H1 (cell line): ENCODE measurements at regions not wholly inside any gene's neighbourhood (a gene's known extent, or its start where the extent isn't known, plus 50 kb on each side); places are given as distances from the start of the nearest gene placed in this dataset.

Experiments
- CTCF ChIA-PET: fragments of 300-600 bp; sonication (Branson Sonifier 250); formaldehyde crosslinking; loops from one replicate; lab custom pipeline; 2021; ENCODE audit not compliant: partially characterized antibody; lab: Charles Lee
- POLR2A ChIA-PET: fragments of 300-600 bp; sonication (Branson Sonifier 250); formaldehyde crosslinking; loops from one replicate; lab custom pipeline; 2021; ENCODE audit warnings: inconsistent platforms; ENCODE audit not compliant: partially characterized antibody; lab: Charles Lee
- DNase-seq, 2 experiments: peaks; one replicate each; pipeline versions ENCODE4 v3.0.0 to v3.0.0-alpha.2; 2010 to 2022; ENCODE audit warnings: low spot score in 2 of 2, low read depth in 1 of 2, mixed read lengths in 1 of 2
- FAIRE-seq: peaks from 2 replicates; lab custom pipeline; 2011; peaks lifted over from hg19 to GRCh38; lab: Jason Lieb, UNC
- H2AFZ ChIP-seq: 2 replicates; pipeline ENCODE4 v1.8.1; 2012; ENCODE audit warnings: low read length, inconsistent platforms
- H2AK5ac ChIP-seq: 2 replicates; pipeline ENCODE4 v1.6.1; 2013; ENCODE audit warnings: low read depth, low read length
- H2BK120ac ChIP-seq: replicated peaks from 2 replicates; pipeline ENCODE3; 2013; ENCODE audit warnings: low read depth, low read length, inconsistent platforms
- H2BK12ac ChIP-seq: 2 replicates; pipeline ENCODE4 v1.6.1; 2013; ENCODE audit warnings: low read depth, low read length
- H2BK15ac ChIP-seq: 2 replicates; pipeline ENCODE4 v1.6.1; 2013; ENCODE audit warnings: low read length
- H2BK20ac ChIP-seq: 2 replicates; pipeline ENCODE4 v1.6.1; 2013; ENCODE audit warnings: low read length
- H2BK5ac ChIP-seq: 2 replicates; pipeline ENCODE4 v1.6.1; 2013; ENCODE audit warnings: low read depth, low read length
- H3K14ac ChIP-seq: 2 replicates; pipeline ENCODE4 v1.6.1; 2013; ENCODE audit warnings: inconsistent platforms; ENCODE audit not compliant: insufficient read length
- H3K18ac ChIP-seq: 2 replicates; pipeline ENCODE4 v1.6.1; 2013; ENCODE audit warnings: low read length; ENCODE audit errors: extremely low read depth
- H3K23ac ChIP-seq: 2 replicates; pipeline ENCODE4 v1.6.1; 2013; ENCODE audit warnings: inconsistent platforms; ENCODE audit not compliant: insufficient read length
- H3K23me2 ChIP-seq: 2 replicates; pipeline ENCODE4 v1.6.1; 2013; ENCODE audit warnings: low read depth, low read length
- H3K27ac ChIP-seq: 2 replicates; pipeline ENCODE4 v1.6.1; 2011; ENCODE audit warnings: low read depth, low read length, inconsistent platforms
- H3K27me3 ChIP-seq, 4 experiments: replicated peaks in 1 of 4; 1 replicate in 1 of 4; 2 replicates in 3 of 4; pipeline versions ENCODE4 v1.6.1 to v1.8.1; 2011 to 2013; ENCODE audit warnings: low read length in 3 of 4, mild to moderate bottlenecking in 3 of 4, inconsistent platforms in 2 of 4, mixed read lengths in 2 of 4, moderate library complexity in 1 of 4; ENCODE audit not compliant: control insufficient read depth in 3 of 4, insufficient read depth in 3 of 4; ENCODE audit errors: extremely low read depth in 1 of 4
- H3K36me3 ChIP-seq, 4 experiments: 2 replicates each; pipeline versions ENCODE4 v1.6.1 to v1.8.1; 2011 to 2013; ENCODE audit warnings: mild to moderate bottlenecking in 4 of 4, low read length in 3 of 4, moderate library complexity in 2 of 4, control low read depth in 1 of 4, inconsistent platforms in 1 of 4; ENCODE audit not compliant: insufficient read depth in 4 of 4, control insufficient read depth in 2 of 4
- H3K4ac ChIP-seq: replicated peaks from 2 replicates; pipeline ENCODE3; 2013; ENCODE audit warnings: low read length, low read depth, mixed read lengths, inconsistent platforms; ENCODE audit not compliant: insufficient read length
- H3K4me1 ChIP-seq, 4 experiments: replicated peaks in 1 of 4; 1 replicate in 1 of 4; 2 replicates in 3 of 4; pipeline versions ENCODE4 v1.6.1 to v1.8.1; 2011 to 2013; ENCODE audit warnings: low read length in 3 of 4, inconsistent platforms in 2 of 4, mixed read lengths in 1 of 4; ENCODE audit not compliant: insufficient read depth in 4 of 4, control insufficient read depth in 3 of 4
- H3K4me2 ChIP-seq, 2 experiments: 2 replicates each; pipeline versions ENCODE4 v1.6.1 to v1.8.1; 2011 to 2013; ENCODE audit warnings: low read depth in 2 of 2, low read length in 2 of 2, control low read depth in 1 of 2, inconsistent platforms in 1 of 2, mild to moderate bottlenecking in 1 of 2; ENCODE audit not compliant: insufficient read depth in 1 of 2
- H3K4me3 ChIP-seq, 4 experiments: fragments of 200-600, 300-600 bp in 1 of 4; sonication (generic), shearing (Covaris generic), sonication (Bioruptor Twin) in 1 of 4; 2 replicates each; pipeline versions ENCODE4 v1.5.1 to v1.8.1; 2011 to 2016; ENCODE audit warnings: low read length in 4 of 4, low read depth in 3 of 4, control low read depth in 2 of 4, inconsistent platforms in 2 of 4, mild to moderate bottlenecking in 2 of 4, mixed read lengths in 1 of 4, moderate library complexity in 1 of 4; ENCODE audit not compliant: insufficient read depth in 2 of 4; ENCODE audit errors: extremely low read depth in 1 of 4
- H3K56ac ChIP-seq: replicated peaks from 2 replicates; pipeline ENCODE3; 2013; ENCODE audit warnings: low read depth, mild to moderate bottlenecking, mixed read lengths, low read length, inconsistent platforms; ENCODE audit not compliant: insufficient read length
- H3K79me1 ChIP-seq: 2 replicates; pipeline ENCODE4 v1.6.1; 2013; ENCODE audit warnings: low read depth, low read length, control low read depth
- H3K79me2 ChIP-seq, 2 experiments: 2 replicates each; pipeline versions ENCODE4 v1.6.1 to v1.8.1; 2012 to 2013; ENCODE audit warnings: low read length in 2 of 2, mild to moderate bottlenecking in 2 of 2, inconsistent platforms in 1 of 2; ENCODE audit not compliant: insufficient read depth in 2 of 2, control insufficient read depth in 1 of 2
- H3K9ac ChIP-seq, 4 experiments: replicated peaks in 1 of 4; 1 replicate in 1 of 4; 2 replicates in 3 of 4; pipeline versions ENCODE4 v1.6.1 to v1.8.1; 2011 to 2013; ENCODE audit warnings: low read depth in 3 of 4, low read length in 3 of 4, control low read depth in 2 of 4, mild to moderate bottlenecking in 2 of 4, moderate library complexity in 2 of 4, inconsistent platforms in 1 of 4; ENCODE audit errors: extremely low read depth in 1 of 4
- H3K9me3 ChIP-seq, 2 experiments: 2 replicates each; pipeline versions ENCODE4 v1.6.1 to v1.8.1; 2012 to 2013; ENCODE audit warnings: mild to moderate bottlenecking in 2 of 2, moderate library complexity in 2 of 2, control low read depth in 1 of 2, inconsistent platforms in 1 of 2, low read depth in 1 of 2, low read length in 1 of 2, mixed read lengths in 1 of 2; ENCODE audit not compliant: insufficient read depth in 2 of 2
- H4K20me1 ChIP-seq, 2 experiments: replicated peaks in 1 of 2; 2 replicates each; pipeline versions ENCODE3 to v1.8.1; 2011 to 2013; ENCODE audit warnings: inconsistent platforms in 2 of 2, low read length in 2 of 2, mild to moderate bottlenecking in 1 of 2; ENCODE audit not compliant: insufficient read depth in 2 of 2, control insufficient read depth in 1 of 2
- H4K5ac ChIP-seq: 2 replicates; pipeline ENCODE4 v1.6.1; 2013; ENCODE audit warnings: low read length, low read depth, mixed read lengths, inconsistent platforms; ENCODE audit not compliant: insufficient read length
- H4K8ac ChIP-seq: 2 replicates; pipeline ENCODE4 v1.8.0; 2013; ENCODE audit warnings: mild to moderate bottlenecking, moderate library complexity, low read length, inconsistent platforms; ENCODE audit not compliant: insufficient read depth; ENCODE audit errors: extremely low read depth
- H4K91ac ChIP-seq: replicated peaks from 2 replicates; pipeline ENCODE3; 2013; ENCODE audit warnings: low read length, mixed read lengths, inconsistent platforms; ENCODE audit not compliant: insufficient read length
- CHD1 ChIP-seq: IDR thresholded peaks from 2 replicates; pipeline ENCODE4 v1.6.1; 2012; ENCODE audit warnings: low read depth, low read length, improper control_type of control experiment
- CTBP2 ChIP-seq: IDR thresholded peaks from 2 replicates; pipeline ENCODE4 v1.7.0; 2011; ENCODE audit warnings: borderline replicate concordance, mild to moderate bottlenecking, moderate library complexity, mixed read lengths, low read length; ENCODE audit not compliant: insufficient read depth, insufficient read length
- E2F6 ChIP-seq: IDR thresholded peaks from 2 replicates; pipeline ENCODE4 v1.6.1; 2012; ENCODE audit warnings: inconsistent platforms
- EP300 ChIP-seq, 2 experiments: IDR thresholded peaks; 1 replicate in 1 of 2; 2 replicates in 1 of 2; pipeline ENCODE4 v1.6.1; 2011 to 2012; ENCODE audit warnings: low read depth in 2 of 2, low read length in 2 of 2, mild to moderate bottlenecking in 2 of 2, borderline replicate concordance in 1 of 2, inconsistent platforms in 1 of 2, moderate library complexity in 1 of 2
- FOSL1 ChIP-seq: IDR thresholded peaks from 2 replicates; pipeline ENCODE4 v1.6.1; 2011; ENCODE audit warnings: mild to moderate bottlenecking, low read depth, low read length, moderate library complexity; ENCODE audit not compliant: insufficient read depth
- NRF1 ChIP-seq: IDR thresholded peaks from 2 replicates; pipeline ENCODE4 v1.6.1; 2011; ENCODE audit warnings: mild to moderate bottlenecking, low read depth, low read length, improper control_type of control experiment
- POLR2AphosphoS5 ChIP-seq: IDR thresholded peaks from 2 replicates; pipeline ENCODE4 v1.6.1; 2011; ENCODE audit warnings: low read depth, low read length
- POU5F1 ChIP-seq: IDR thresholded peaks from 2 replicates; pipeline ENCODE4 v1.6.1; 2011; ENCODE audit warnings: low read depth, mild to moderate bottlenecking, low read length, moderate library complexity
- RAD21 ChIP-seq, 2 experiments: IDR thresholded peaks in 1 of 2; conservative IDR thresholded peaks in 1 of 2; 2 replicates each; pipeline ENCODE4 v1.6.1; 2011; ENCODE audit warnings: low read depth in 2 of 2, low read length in 2 of 2, improper control_type of control experiment in 1 of 2, inconsistent platforms in 1 of 2, mild to moderate bottlenecking in 1 of 2, moderate library complexity in 1 of 2
- RBBP5 ChIP-seq: IDR thresholded peaks from 2 replicates; pipeline ENCODE4 v1.7.1; 2012; ENCODE audit warnings: low read depth, mild to moderate bottlenecking, inconsistent platforms, low read length, moderate library complexity, borderline replicate concordance
- SAP30 ChIP-seq: fragments of 300-600 bp; sonication (generic); IDR thresholded peaks from 2 replicates; pipeline ENCODE4 v1.7.1; 2012; ENCODE audit warnings: low read length, moderate library complexity, mild to moderate bottlenecking, inconsistent platforms; ENCODE audit not compliant: insufficient read depth, insufficient replicate concordance
- SP4 ChIP-seq: IDR thresholded peaks from 2 replicates; pipeline ENCODE4 v1.6.1; 2012; ENCODE audit warnings: low read length, inconsistent platforms
- TBP ChIP-seq: IDR thresholded peaks from 2 replicates; pipeline ENCODE4 v1.6.1; 2011; ENCODE audit warnings: low read depth, low read length, improper control_type of control experiment
- WGBS, 2 experiments: shearing (Covaris generic) in 1 of 2; methylation state at CpG; one replicate each; pipeline versions ENCODE4 v1.1.6 to v1.1.7; 2013 to 2015; ENCODE audit warnings: low lambda C conversion rate in 2 of 2, mixed read lengths in 2 of 2, inconsistent platforms in 1 of 2, low coverage in 1 of 2, missing lambda C conversion rate in 1 of 2; ENCODE audit not compliant: insufficient replicate concordance in 2 of 2, insufficient coverage in 1 of 2, insufficient read length in 1 of 2; ENCODE audit errors: extremely low coverage in 1 of 2, missing lambda C conversion rate in 1 of 2; 5-methylcytosine and 5-hydroxymethylcytosine counted together

DNA sequence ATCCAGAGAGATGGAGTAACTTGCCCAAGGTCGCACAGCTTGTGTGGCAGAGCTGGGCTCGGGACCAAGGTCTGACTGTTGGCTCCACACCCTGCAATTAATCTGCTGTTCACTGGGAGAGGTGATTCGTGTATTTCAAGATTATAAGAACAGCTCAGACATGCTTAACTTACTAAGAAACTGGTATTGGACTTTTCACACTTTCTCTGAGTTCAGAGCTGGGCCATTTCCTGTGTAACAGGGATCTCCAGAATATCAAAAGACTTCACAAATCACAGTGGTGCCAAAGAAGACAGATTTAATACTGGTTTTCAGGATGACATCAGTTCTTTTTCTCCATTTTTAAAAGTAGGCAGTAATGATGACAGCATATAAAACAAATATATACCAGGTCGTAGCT is 156.8 kb upstream of the UBE2E1 start:
- Histone ChIP-seq H3K4me2 (no peak overlapping the region), H2BK15ac (no peak overlapping the region), H2BK20ac (no peak overlapping the region), H3K23me2 (no peaks in the 10 kb centered on the region; the same call in 1 of the 2 replicates), H2BK12ac (no peak overlapping the region; the same call in 1 of the 2 replicates), H4K91ac (no peak overlapping the region), H3K4me1 (peaks cover 6 to 17% (median 14%) of the 10 kb centered on the region in 4 experiments; a peak in 5 of 7 replicates), H3K27ac (no peak overlapping the region), H4K8ac (no peak overlapping the region), H3K4ac (no peak overlapping the region), H3K9me3 (peaks cover 0 to 2% of the 10 kb centered on the region in 2 experiments; a peak in 1 of 4 replicates), H3K9ac (no peak overlapping the region), H3K27me3 (no peaks in the 10 kb centered on the region), H3K14ac (no peak overlapping the region), H3K36me3 (no peaks in the 10 kb centered on the region), H3K79me1 (no peaks in the 10 kb centered on the region), H3K79me2 (no peaks in the 10 kb centered on the region), H3K18ac (no peak overlapping the region), H3K23ac (no peak overlapping the region), H4K5ac (no peak overlapping the region), H3K4me3 (no peak overlapping the region), H2BK5ac (no peak overlapping the region), H2AK5ac (no peak overlapping the region), H2AFZ (no peak overlapping the region), H4K20me1 (no peaks in the 10 kb centered on the region), H3K56ac (no peak overlapping the region), H2BK120ac (no peak overlapping the region)
- DNase-seq (no peak), FAIRE-seq (no peak)
- 85% methylated on average over 4 of the region's 4 CpGs; no CpG with 5 or more reads in 1 of the 2 experiments for WGBS, 2 experiments
- POLR2A ChIA-PET: interaction anchor here (1.3 to 1.4 kb wide), 2 partner anchors 11 to 161 kb away, joined by 4 to 6 read pairs; no protein-coding TSS in a partner anchor
- CTCF ChIA-PET: interaction anchor here (0.6 to 2.8 kb wide), 13 partner anchors 9 to 240 kb away, joined by 3 to 16 read pairs (median 3); no protein-coding TSS in a partner anchor
- no peak for TF ChIP-seq RAD21 (IDR thresholded peaks at IDR 0.05 in 1 of 2, conservative IDR thresholded peaks at IDR 0.05 in 1 of 2; ENCODE audit: low read depth in 2 of 2, low read length in 2 of 2)
- TF ChIP-seq POU5F1: no peak
- TF ChIP-seq FOSL1: no peak
- no peak for TF ChIP-seq SAP30
- no peak for TF ChIP-seq CTBP2
- TF ChIP-seq E2F6: no peak
- no peak for TF ChIP-seq RBBP5
- no peak for TF ChIP-seq CHD1
- no peak for TF ChIP-seq EP300 (IDR thresholded peaks at IDR 0.05; ENCODE audit: borderline replicate concordance in 1 of 2, low read depth in 2 of 2, low read length in 2 of 2)
- TF ChIP-seq SP4: no peak
- TF ChIP-seq TBP: no peak
- TF ChIP-seq POLR2AphosphoS5: no peak
- no peak for TF ChIP-seq NRF1
